ENCODE measurements at regions not wholly inside any gene's neighbourhood (a gene's known extent, or its start where the extent isn't known, plus 50 kb on each side); places are given as distances from the start of the nearest gene placed in this dataset.

GRCh38 chr3:170637306-170637705, 51.4 kb upstream of the SLC7A14 start:
- Histone ChIP-seq H3K4me1 (ENCODE audit: insufficient read depth, low read length) (no peaks in the 10 kb centered on the region), H3K27me3 (ENCODE audit: insufficient read depth, low read length) (peaks cover 2% of the 10 kb centered on the region), H2AFZ (ENCODE audit: low read depth, low read length) (no peak overlapping the region), H3K79me2 (ENCODE audit: insufficient read depth, low read length) (no peaks in the 10 kb centered on the region), H3K27ac (ENCODE audit: low read depth, low read length) (no peak overlapping the region), H3K4me3 (ENCODE audit: insufficient read depth, low read depth, low read length) (no peak overlapping the region), H4K20me1 (ENCODE audit: insufficient read depth, low read length) (no peaks in the 10 kb centered on the region), H3K9ac (ENCODE audit: low read length) (no peak overlapping the region), H3K36me3 (ENCODE audit: insufficient read depth, low read length) (no peaks in the 10 kb centered on the region), H3K4me2 (ENCODE audit: low read length) (no peak overlapping the region), H3K9me3 (ENCODE audit: insufficient read depth, low read depth, low read length) (no peaks in the 10 kb centered on the region)
- DNase-seq (ENCODE audit: low read depth), result no peak
- H3K27ac Mint-ChIP-seq (ENCODE audit: unreplicated experiment), result no peak overlapping the region
- H3K4me3 Mint-ChIP-seq (ENCODE audit: unreplicated experiment), result no peak overlapping the region
- H3K36me3 Mint-ChIP-seq (ENCODE audit: low read depth, unreplicated experiment), result no peaks in the 10 kb centered on the region
- no peak for TF ChIP-seq EZH2 (IDR thresholded peaks at IDR 0.05; ENCODE audit: insufficient read depth, low read length)
- TF ChIP-seq, protein P1, sequence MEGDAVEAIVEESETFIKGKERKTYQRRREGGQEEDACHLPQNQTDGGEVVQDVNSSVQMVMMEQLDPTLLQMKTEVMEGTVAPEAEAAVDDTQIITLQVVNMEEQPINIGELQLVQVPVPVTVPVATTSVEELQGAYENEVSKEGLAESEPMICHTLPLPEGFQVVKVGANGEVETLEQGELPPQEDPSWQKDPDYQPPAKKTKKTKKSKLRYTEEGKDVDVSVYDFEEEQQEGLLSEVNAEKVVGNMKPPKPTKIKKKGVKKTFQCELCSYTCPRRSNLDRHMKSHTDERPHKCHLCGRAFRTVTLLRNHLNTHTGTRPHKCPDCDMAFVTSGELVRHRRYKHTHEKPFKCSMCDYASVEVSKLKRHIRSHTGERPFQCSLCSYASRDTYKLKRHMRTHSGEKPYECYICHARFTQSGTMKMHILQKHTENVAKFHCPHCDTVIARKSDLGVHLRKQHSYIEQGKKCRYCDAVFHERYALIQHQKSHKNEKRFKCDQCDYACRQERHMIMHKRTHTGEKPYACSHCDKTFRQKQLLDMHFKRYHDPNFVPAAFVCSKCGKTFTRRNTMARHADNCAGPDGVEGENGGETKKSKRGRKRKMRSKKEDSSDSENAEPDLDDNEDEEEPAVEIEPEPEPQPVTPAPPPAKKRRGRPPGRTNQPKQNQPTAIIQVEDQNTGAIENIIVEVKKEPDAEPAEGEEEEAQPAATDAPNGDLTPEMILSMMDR (IDR thresholded peaks at IDR 0.05; ENCODE audit: insufficient read depth, low read depth, low read length), result no peak
- H3K4me1 Mint-ChIP-seq (ENCODE audit: low read depth, unreplicated experiment), result peaks cover 8% of the 10 kb centered on the region
- H3K27me3 Mint-ChIP-seq (ENCODE audit: low read depth, unreplicated experiment), result peaks cover 15% of the 10 kb centered on the region
- H3K9me3 Mint-ChIP-seq (ENCODE audit: unreplicated experiment), result peaks cover 5% of the 10 kb centered on the region
- no peak for FAIRE-seq

GRCh38 chr3:170636400-170636973, 50.6 kb upstream of the SLC7A14 start:
- Mint-ChIP-seq H3K36me3 (ENCODE audit: low read depth, unreplicated experiment) (no peaks in the 10 kb centered on the region), H3K9me3 (ENCODE audit: unreplicated experiment) (peaks cover 5% of the 10 kb centered on the region), H3K4me3 (ENCODE audit: unreplicated experiment) (no peak overlapping the region), H3K27me3 (ENCODE audit: low read depth, unreplicated experiment) (peaks cover 15% of the 10 kb centered on the region), H3K27ac (ENCODE audit: unreplicated experiment) (no peak overlapping the region), H3K4me1 (ENCODE audit: low read depth, unreplicated experiment) (peaks cover 2% of the 10 kb centered on the region)
- Histone ChIP-seq H3K27me3 (ENCODE audit: insufficient read depth, low read length) (peaks cover 2% of the 10 kb centered on the region), H3K9ac (ENCODE audit: low read length) (no peak overlapping the region), H2AFZ (ENCODE audit: low read depth, low read length) (no peak overlapping the region), H3K4me3 (ENCODE audit: insufficient read depth, low read depth, low read length) (no peak overlapping the region), H3K9me3 (ENCODE audit: insufficient read depth, low read depth, low read length) (no peaks in the 10 kb centered on the region), H3K4me2 (ENCODE audit: low read length) (no peak overlapping the region), H4K20me1 (ENCODE audit: insufficient read depth, low read length) (no peaks in the 10 kb centered on the region), H3K4me1 (ENCODE audit: insufficient read depth, low read length) (no peaks in the 10 kb centered on the region), H3K27ac (ENCODE audit: low read depth, low read length) (no peak overlapping the region), H3K36me3 (ENCODE audit: insufficient read depth, low read length) (no peaks in the 10 kb centered on the region), H3K79me2 (ENCODE audit: insufficient read depth, low read length) (no peaks in the 10 kb centered on the region)
- DNase-seq (ENCODE audit: low read depth) (no peak), FAIRE-seq (no peak)
- TF ChIP-seq, protein P1 (IDR thresholded peaks at IDR 0.05; ENCODE audit: insufficient read depth, low read depth, low read length), result no peak
- no peak for TF ChIP-seq EZH2 (IDR thresholded peaks at IDR 0.05; ENCODE audit: insufficient read depth, low read length)
